Liver (tissue), 8 donors: ENCODE measurements at regions not wholly inside any gene's neighbourhood (a gene's known extent, or its start where the extent isn't known, plus 50 kb on each side); places are given as distances from the start of the nearest gene placed in this dataset.
A peak's percentile ranks its signal among the peaks of the same experiment; 100 is the strongest.

Experiments used
- DNase-seq: peaks from one replicate; pipeline ENCODE4 v3.0.0-alpha.2; 2017; ENCODE audit warnings: low spot score
- H3K27ac ChIP-seq, 2 donors: one replicate each; pipeline ENCODE4 v1.7.0; 2013; ENCODE audit warnings: inconsistent platforms in 2 of 2, low read length in 2 of 2, control low read depth in 1 of 2, low read depth in 1 of 2, mild to moderate bottlenecking in 1 of 2
- H3K27me3 ChIP-seq, 4 donors: one replicate each; pipeline versions ENCODE4 v1.6.1 to v1.7.0; 2013; ENCODE audit warnings: low read length in 3 of 4, inconsistent platforms in 1 of 4, mild to moderate bottlenecking in 1 of 4, moderate library complexity in 1 of 4; ENCODE audit not compliant: control insufficient read depth in 4 of 4, insufficient read depth in 4 of 4
- H3K36me3 ChIP-seq, 4 donors: one replicate each; pipeline versions ENCODE4 v1.6.1 to v1.7.0; 2013; ENCODE audit warnings: low read length in 3 of 4, mild to moderate bottlenecking in 3 of 4, low read depth in 1 of 4, moderate library complexity in 1 of 4; ENCODE audit not compliant: control insufficient read depth in 4 of 4, insufficient read depth in 3 of 4
- H3K4me1 ChIP-seq, 4 donors: one replicate each; pipeline versions ENCODE4 v1.6.1 to v1.7.0; 2013; ENCODE audit warnings: low read length in 3 of 4, mild to moderate bottlenecking in 3 of 4, moderate library complexity in 1 of 4; ENCODE audit not compliant: control insufficient read depth in 4 of 4, insufficient read depth in 4 of 4
- H3K4me3 ChIP-seq, 3 donors: one replicate each; pipeline versions ENCODE4 v1.6.1 to v1.7.0; 2013; ENCODE audit warnings: low read length in 3 of 3, control low read depth in 1 of 3, low read depth in 1 of 3, mild to moderate bottlenecking in 1 of 3
- H3K9ac ChIP-seq, 2 donors: one replicate each; pipeline ENCODE4 v1.7.0; 2013; ENCODE audit warnings: low read length in 2 of 2, mild to moderate bottlenecking in 2 of 2, moderate library complexity in 2 of 2, control low read depth in 1 of 2, low read depth in 1 of 2
- H3K9me3 ChIP-seq, 4 donors: one replicate each; pipeline versions ENCODE4 v1.6.1 to v1.7.0; 2013; ENCODE audit warnings: low read length in 3 of 4; ENCODE audit not compliant: control insufficient read depth in 4 of 4
- CTCF ChIP-seq: fragments of 150-350 bp; IDR thresholded peaks from 2 replicates; pipeline ENCODE4 v1.5.1; 2017; ENCODE audit warnings: improper control_type of control experiment, low read depth, low read length; ENCODE audit not compliant: missing input control
- EGR1 ChIP-seq, 2 donors: IDR thresholded peaks; 2 replicates each; pipeline ENCODE4 v1.6.1; 2016 to 2018; ENCODE audit warnings: antibody characterized with exemption in 2 of 2, low read depth in 2 of 2
- FOXA1 ChIP-seq: IDR thresholded peaks from 2 replicates; pipeline ENCODE4 v1.6.1; 2016; ENCODE audit warnings: antibody characterized with exemption
- FOXA2 ChIP-seq: IDR thresholded peaks from 2 replicates; pipeline ENCODE4 v1.6.1; 2016; ENCODE audit warnings: antibody characterized with exemption
- GABPA ChIP-seq, 2 donors: IDR thresholded peaks in 1 of 2; conservative IDR thresholded peaks in 1 of 2; 2 replicates each; pipeline ENCODE4 v1.6.1; 2016; ENCODE audit warnings: antibody characterized with exemption in 2 of 2, mild to moderate bottlenecking in 1 of 2, moderate library complexity in 1 of 2
- HNF4A ChIP-seq, 2 donors: conservative IDR thresholded peaks; 2 replicates each; pipeline ENCODE4 v1.6.1; 2016; ENCODE audit warnings: antibody characterized with exemption in 2 of 2, mild to moderate bottlenecking in 2 of 2
- MAX ChIP-seq: IDR thresholded peaks from 2 replicates; pipeline ENCODE4 v1.6.1; 2016; ENCODE audit warnings: antibody characterized with exemption
- RAD21 ChIP-seq, 2 donors: IDR thresholded peaks; 2 replicates each; pipeline ENCODE4 v1.6.1; 2016; ENCODE audit warnings: antibody characterized with exemption in 2 of 2, mild to moderate bottlenecking in 2 of 2
- SP1 ChIP-seq: IDR thresholded peaks from 2 replicates; pipeline ENCODE4 v1.6.1; 2018; ENCODE audit warnings: antibody characterized with exemption, mild to moderate bottlenecking
- TAF1 ChIP-seq: conservative IDR thresholded peaks from 2 replicates; pipeline ENCODE4 v1.6.1; 2016; ENCODE audit warnings: antibody characterized with exemption, mild to moderate bottlenecking
- YY1 ChIP-seq: IDR thresholded peaks from 2 replicates; pipeline ENCODE4 v1.6.1; 2016; ENCODE audit warnings: antibody characterized with exemption, mild to moderate bottlenecking
- WGBS: extraction: QIAGEN DNeasy Blood & Tissue Kit; methylation state at CpG from one replicate; pipeline ENCODE4 v1.1.7; 2013; 5-methylcytosine and 5-hydroxymethylcytosine counted together
- TF ChIP-seq, protein P1 (sequence below): IDR thresholded peaks from 2 replicates; pipeline ENCODE4 v1.6.1; 2016; ENCODE audit warnings: antibody characterized with exemption
- TF ChIP-seq, protein P2 (sequence below): IDR thresholded peaks from 2 replicates; pipeline ENCODE4 v1.6.1; 2016; ENCODE audit warnings: antibody characterized with exemption, mild to moderate bottlenecking
- donor health status: healthy.
- donor health status: healthy.
- donor health status: healthy.
- donor health status: healthy.
- donor health status: healthy.

- H3K36me3 ChIP-seq: no peaks in the 10 kb centered on the region
- no peaks in the 10 kb centered on the region for H3K27me3 ChIP-seq
- no peak overlapping the region for H3K4me3 ChIP-seq
- H3K9me3 ChIP-seq: no peaks in the 10 kb centered on the region
- no peak overlapping the region for H3K9ac ChIP-seq
- no peak overlapping the region for H3K27ac ChIP-seq
- WGBS: 54% methylated on average over 9 of the region's 9 CpGs
- no peak for DNase-seq
- TF ChIP-seq FOXA2: no peak
- TF ChIP-seq HNF4A (conservative IDR thresholded peaks at IDR 0.05): peak in 1 of 2 donors; percentile 40
- peaks cover 0 to 10% (median 4%) of the 10 kb centered on the region in 4 donors for H3K4me1 ChIP-seq
Observed at GRCh38 chr7:124667312-124668153, 98.1 kb downstream of the GPR37 start.

- no peak overlapping the region for H3K27ac ChIP-seq
- H3K27me3 ChIP-seq: no peaks in the 10 kb centered on the region
- peaks cover 0 to 9% (median 4%) of the 10 kb centered on the region in 4 donors for H3K4me1 ChIP-seq
- no peak overlapping the region for H3K9ac ChIP-seq
- H3K9me3 ChIP-seq: no peaks in the 10 kb centered on the region
- TF ChIP-seq YY1 (no peak), FOXA1 (no peak), RAD21 (IDR thresholded peaks at IDR 0.05) (peak; percentile 24 to 43), EGR1 (IDR thresholded peaks at IDR 0.05; ENCODE audit: low read depth in 2 of 2) (no peak), GABPA (IDR thresholded peaks at IDR 0.05 in 1 of 2, conservative IDR thresholded peaks at IDR 0.05 in 1 of 2) (no peak)
- H3K4me3 ChIP-seq: no peak overlapping the region
- H3K36me3 ChIP-seq: no peaks in the 10 kb centered on the region
- DNase-seq: no peak
Observed at GRCh38 chr7:124662937-124663336, 102.7 kb downstream of the GPR37 start.

GRCh38 chr7:124662372-124662771, 103.2 kb downstream of the GPR37 start:
- WGBS: 65% methylated on average over 4 of the region's 4 CpGs
- no peak overlapping the region for H3K4me3 ChIP-seq
- TF ChIP-seq, protein P1, sequence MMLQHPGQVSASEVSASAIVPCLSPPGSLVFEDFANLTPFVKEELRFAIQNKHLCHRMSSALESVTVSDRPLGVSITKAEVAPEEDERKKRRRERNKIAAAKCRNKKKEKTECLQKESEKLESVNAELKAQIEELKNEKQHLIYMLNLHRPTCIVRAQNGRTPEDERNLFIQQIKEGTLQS: no peak
- no peak for TF ChIP-seq FOXA1
- TF ChIP-seq SP1: no peak
- TF ChIP-seq EGR1 (IDR thresholded peaks at IDR 0.05; ENCODE audit: low read depth in 2 of 2): no peak
- TF ChIP-seq, protein P2, sequence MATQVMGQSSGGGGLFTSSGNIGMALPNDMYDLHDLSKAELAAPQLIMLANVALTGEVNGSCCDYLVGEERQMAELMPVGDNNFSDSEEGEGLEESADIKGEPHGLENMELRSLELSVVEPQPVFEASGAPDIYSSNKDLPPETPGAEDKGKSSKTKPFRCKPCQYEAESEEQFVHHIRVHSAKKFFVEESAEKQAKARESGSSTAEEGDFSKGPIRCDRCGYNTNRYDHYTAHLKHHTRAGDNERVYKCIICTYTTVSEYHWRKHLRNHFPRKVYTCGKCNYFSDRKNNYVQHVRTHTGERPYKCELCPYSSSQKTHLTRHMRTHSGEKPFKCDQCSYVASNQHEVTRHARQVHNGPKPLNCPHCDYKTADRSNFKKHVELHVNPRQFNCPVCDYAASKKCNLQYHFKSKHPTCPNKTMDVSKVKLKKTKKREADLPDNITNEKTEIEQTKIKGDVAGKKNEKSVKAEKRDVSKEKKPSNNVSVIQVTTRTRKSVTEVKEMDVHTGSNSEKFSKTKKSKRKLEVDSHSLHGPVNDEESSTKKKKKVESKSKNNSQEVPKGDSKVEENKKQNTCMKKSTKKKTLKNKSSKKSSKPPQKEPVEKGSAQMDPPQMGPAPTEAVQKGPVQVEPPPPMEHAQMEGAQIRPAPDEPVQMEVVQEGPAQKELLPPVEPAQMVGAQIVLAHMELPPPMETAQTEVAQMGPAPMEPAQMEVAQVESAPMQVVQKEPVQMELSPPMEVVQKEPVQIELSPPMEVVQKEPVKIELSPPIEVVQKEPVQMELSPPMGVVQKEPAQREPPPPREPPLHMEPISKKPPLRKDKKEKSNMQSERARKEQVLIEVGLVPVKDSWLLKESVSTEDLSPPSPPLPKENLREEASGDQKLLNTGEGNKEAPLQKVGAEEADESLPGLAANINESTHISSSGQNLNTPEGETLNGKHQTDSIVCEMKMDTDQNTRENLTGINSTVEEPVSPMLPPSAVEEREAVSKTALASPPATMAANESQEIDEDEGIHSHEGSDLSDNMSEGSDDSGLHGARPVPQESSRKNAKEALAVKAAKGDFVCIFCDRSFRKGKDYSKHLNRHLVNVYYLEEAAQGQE: no peak
- TF ChIP-seq TAF1: no peak
- no peak for TF ChIP-seq MAX
- TF ChIP-seq CTCF: no peak
- DNase-seq: no peak
- H3K9ac ChIP-seq: no peak overlapping the region
- H3K27ac ChIP-seq: no peak overlapping the region
- H3K9me3 ChIP-seq: no peaks in the 10 kb centered on the region
- H3K4me1 ChIP-seq: peaks cover 0 to 4% (median under 1%) of the 10 kb centered on the region in 4 donors
- H3K36me3 ChIP-seq: no peaks in the 10 kb centered on the region
- H3K27me3 ChIP-seq: no peaks in the 10 kb centered on the region
